ENCODE measurements at regions not wholly inside any gene's neighbourhood (a gene's known extent, or its start where the extent isn't known, plus 50 kb on each side); places are given as distances from the start of the nearest gene placed in this dataset.

DNA sequence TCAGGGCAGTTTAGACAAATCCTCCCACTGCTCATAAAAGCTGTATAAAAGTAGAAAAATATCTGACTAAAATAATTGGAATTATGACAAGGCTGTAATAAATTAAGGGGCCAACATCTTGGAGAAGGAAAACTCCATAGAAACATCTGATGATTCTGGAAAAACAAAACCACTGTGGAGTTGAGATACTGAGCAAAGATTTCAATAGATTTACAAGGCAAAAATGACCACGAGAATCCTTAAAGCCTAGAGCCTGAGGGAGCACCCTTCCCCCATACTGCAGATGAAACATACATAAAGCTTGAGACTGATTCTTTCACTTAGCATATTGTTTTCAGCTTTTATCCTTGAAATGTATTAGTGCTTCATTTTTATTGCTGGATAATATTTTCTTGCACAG is 286.4 kb upstream of the MMADHC start:
- ATAC-seq = no peak
- Histone ChIP-seq H3K9me1 (ENCODE audit: control insufficient read depth, insufficient read depth, low read length) (no peaks in the 10 kb centered on the region), H3K27me3 (ENCODE audit: control insufficient read depth in 2 of 2, insufficient read depth in 2 of 2, low read length in 2 of 2) (no peaks in the 10 kb centered on the region), H3K4me3 (no peak overlapping the region), H2AFZ (ENCODE audit: low read depth, low read length) (no peak overlapping the region), H4K20me1 (replicated peaks; ENCODE audit: control insufficient read depth, insufficient read depth, low read length) (no peaks in the 10 kb centered on the region), H3K9ac (ENCODE audit: insufficient read depth in 1 of 2, low read depth in 2 of 2, low read length in 2 of 2) (no peak overlapping the region), H3K79me2 (ENCODE audit: control insufficient read depth, insufficient read depth, low read length) (no peaks in the 10 kb centered on the region), H3K4me1 (replicated peaks in 1 of 2; ENCODE audit: control insufficient read depth in 2 of 2, insufficient read depth in 2 of 2, low read length in 2 of 2) (no peaks in the 10 kb centered on the region), H3K36me3 (ENCODE audit: control insufficient read depth, insufficient read depth, low read length) (no peaks in the 10 kb centered on the region), H3K27ac (ENCODE audit: extremely low read depth, low read depth, low read length) (no peak overlapping the region), H3K9me3 (replicated peaks; ENCODE audit: control insufficient read depth, insufficient read depth, low read depth, low read length) (no peaks in the 10 kb centered on the region), H3K4me2 (ENCODE audit: insufficient read depth, low read length) (no peak overlapping the region)
- intact Hi-C loops (cut with micrococcal nuclease) (no loop called here), in situ Hi-C loops (cut with MboI) (no loop called here)
- no peak for FAIRE-seq
- TF ChIP-seq XRCC3 (IDR thresholded peaks at IDR 0.05) (no peak), JUND (IDR thresholded peaks at IDR 0.05; ENCODE audit: borderline replicate concordance, low read depth, low read length) (no peak), JUND (tag; IDR thresholded peaks at IDR 0.05; ENCODE audit: borderline replicate concordance, low read depth, low read length) (no peak), FOXK2 (conservative IDR thresholded peaks at IDR 0.05 in 1 of 2, IDR thresholded peaks at IDR 0.05 in 1 of 2; ENCODE audit: low read depth in 2 of 2) (no peak), KLF13 (tag; IDR thresholded peaks at IDR 0.05; ENCODE audit: borderline replicate concordance, low read depth) (no peak), NCOA4 (IDR thresholded peaks at IDR 0.05; ENCODE audit: partially characterized antibody) (no peak), ZNF263 (CRISPR knock-in tag; IDR thresholded peaks at IDR 0.05; ENCODE audit: borderline replicate concordance) (no peak), TAF15 (IDR thresholded peaks at IDR 0.05; ENCODE audit: low read depth, low read length) (no peak), ZNF354B (CRISPR knock-in tag; IDR thresholded peaks at IDR 0.05) (no peak), KAT2B (IDR thresholded peaks at IDR 0.05; ENCODE audit: low read depth, low read length) (no peak), EP400 (IDR thresholded peaks at IDR 0.05) (no peak), MCM5 (IDR thresholded peaks at IDR 0.05; ENCODE audit: low read depth) (no peak), HNRNPK (IDR thresholded peaks at IDR 0.05; ENCODE audit: low read depth, low read length, poor library complexity, severe bottlenecking) (no peak), SMARCA5 (IDR thresholded peaks at IDR 0.05) (no peak), TOE1 (IDR thresholded peaks at IDR 0.05; ENCODE audit: borderline replicate concordance) (no peak), TOE1 (CRISPR knock-in tag; IDR thresholded peaks at IDR 0.05; ENCODE audit: borderline replicate concordance, low read depth) (no peak), HNRNPH1 (optimal IDR thresholded peaks at IDR 0.05; ENCODE audit: low read depth, low read length) (no peak)
- TF ChIP-seq, protein P1, sequence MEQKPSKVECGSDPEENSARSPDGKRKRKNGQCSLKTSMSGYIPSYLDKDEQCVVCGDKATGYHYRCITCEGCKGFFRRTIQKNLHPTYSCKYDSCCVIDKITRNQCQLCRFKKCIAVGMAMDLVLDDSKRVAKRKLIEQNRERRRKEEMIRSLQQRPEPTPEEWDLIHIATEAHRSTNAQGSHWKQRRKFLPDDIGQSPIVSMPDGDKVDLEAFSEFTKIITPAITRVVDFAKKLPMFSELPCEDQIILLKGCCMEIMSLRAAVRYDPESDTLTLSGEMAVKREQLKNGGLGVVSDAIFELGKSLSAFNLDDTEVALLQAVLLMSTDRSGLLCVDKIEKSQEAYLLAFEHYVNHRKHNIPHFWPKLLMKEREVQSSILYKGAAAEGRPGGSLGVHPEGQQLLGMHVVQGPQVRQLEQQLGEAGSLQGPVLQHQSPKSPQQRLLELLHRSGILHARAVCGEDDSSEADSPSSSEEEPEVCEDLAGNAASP (IDR thresholded peaks at IDR 0.05) = no peak
- TF ChIP-seq, protein P2, sequence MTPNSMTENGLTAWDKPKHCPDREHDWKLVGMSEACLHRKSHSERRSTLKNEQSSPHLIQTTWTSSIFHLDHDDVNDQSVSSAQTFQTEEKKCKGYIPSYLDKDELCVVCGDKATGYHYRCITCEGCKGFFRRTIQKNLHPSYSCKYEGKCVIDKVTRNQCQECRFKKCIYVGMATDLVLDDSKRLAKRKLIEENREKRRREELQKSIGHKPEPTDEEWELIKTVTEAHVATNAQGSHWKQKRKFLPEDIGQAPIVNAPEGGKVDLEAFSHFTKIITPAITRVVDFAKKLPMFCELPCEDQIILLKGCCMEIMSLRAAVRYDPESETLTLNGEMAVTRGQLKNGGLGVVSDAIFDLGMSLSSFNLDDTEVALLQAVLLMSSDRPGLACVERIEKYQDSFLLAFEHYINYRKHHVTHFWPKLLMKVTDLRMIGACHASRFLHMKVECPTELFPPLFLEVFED (CRISPR knock-in tag; conservative IDR thresholded peaks at IDR 0.05) = no peak
- TF ChIP-seq, protein P3, sequence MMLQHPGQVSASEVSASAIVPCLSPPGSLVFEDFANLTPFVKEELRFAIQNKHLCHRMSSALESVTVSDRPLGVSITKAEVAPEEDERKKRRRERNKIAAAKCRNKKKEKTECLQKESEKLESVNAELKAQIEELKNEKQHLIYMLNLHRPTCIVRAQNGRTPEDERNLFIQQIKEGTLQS (IDR thresholded peaks at IDR 0.05) = no peak
- TF ChIP-seq, protein P3 (CRISPR knock-in tag; conservative IDR thresholded peaks at IDR 0.05) = no peak
- WGBS (ENCODE audit: insufficient coverage, low coverage, missing lambda C conversion rate) = 0% methylated on average over 1 of the region's 1 CpG
- no peak for DNase-seq (ENCODE audit: extremely low read depth in 1 of 4, low spot score in 3 of 4)
- BruUV-seq (replicated peaks) = no TSS peak
- ChIA-PET POLR2A (no interaction called here), CTCF (ENCODE audit: low intra/inter-chr PET ratio) (no interaction called here)

Data from K562 (cell line).